H4 (cell line): ENCODE measurements at regions not wholly inside any gene's neighbourhood (a gene's known extent, or its start where the extent isn't known, plus 50 kb on each side); places are given as distances from the start of the nearest gene placed in this dataset.
A peak's percentile ranks its signal among the peaks of the same experiment; 100 is the strongest.
"Not testable (repeated sequence)": the region's sequence is repeated elsewhere in the genome, so short reads cannot be mapped to it uniquely, and the experiment has no call there.

ENCODE experiments used
- DNase-seq: peaks from one replicate; pipeline ENCODE4 v3.0.0-alpha.2; 2015; ENCODE audit warnings: low spot score

DNA sequence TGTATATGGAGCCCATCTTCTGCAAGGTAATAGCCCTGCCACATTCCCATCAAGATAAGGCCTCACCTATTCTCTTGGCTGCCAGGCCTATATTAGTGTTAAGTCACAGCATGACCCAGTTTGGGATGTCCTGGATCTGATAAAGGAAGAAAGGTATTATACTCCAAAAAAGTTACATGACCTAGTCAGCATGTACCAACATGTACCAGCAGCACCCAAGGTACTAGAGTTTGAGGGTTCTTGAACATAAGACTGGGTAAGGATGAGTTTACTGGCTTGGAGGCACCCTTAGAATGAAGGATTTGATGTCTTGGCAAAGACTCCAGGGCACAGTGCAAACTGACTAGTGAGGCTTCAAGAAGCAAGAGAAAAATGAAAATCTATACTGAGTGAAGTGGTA, 232.5 kb downstream of the SQOR start:
- no peak for DNase-seq

DNA sequence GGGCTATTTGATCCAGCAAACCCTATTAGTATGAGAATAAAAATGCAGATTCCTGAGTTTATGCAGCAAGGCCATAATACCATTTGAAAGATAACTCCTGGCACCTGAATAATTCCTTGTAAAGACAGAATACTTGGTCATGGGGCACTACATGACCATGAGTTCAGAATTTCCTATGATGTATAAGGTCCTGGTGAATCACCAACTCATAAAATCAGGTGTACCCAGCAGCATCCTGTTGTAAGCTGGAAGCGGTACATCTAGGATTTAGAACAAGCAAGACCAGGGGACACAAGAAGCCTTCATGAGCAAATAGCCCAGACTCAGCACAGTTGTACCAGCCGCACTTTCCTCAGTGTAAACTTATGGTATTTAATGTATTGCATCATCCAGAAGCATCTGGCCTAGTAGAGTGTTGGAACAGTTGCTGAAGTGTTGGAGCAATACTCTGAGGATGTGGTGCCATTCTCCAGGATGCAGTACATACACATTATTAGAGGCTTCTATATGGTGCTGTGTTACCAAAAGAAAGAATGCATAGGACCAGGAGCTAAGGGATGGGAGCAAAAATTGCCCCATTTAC, 233.4 kb downstream of the SQOR start:
- no peak for DNase-seq

DNA sequence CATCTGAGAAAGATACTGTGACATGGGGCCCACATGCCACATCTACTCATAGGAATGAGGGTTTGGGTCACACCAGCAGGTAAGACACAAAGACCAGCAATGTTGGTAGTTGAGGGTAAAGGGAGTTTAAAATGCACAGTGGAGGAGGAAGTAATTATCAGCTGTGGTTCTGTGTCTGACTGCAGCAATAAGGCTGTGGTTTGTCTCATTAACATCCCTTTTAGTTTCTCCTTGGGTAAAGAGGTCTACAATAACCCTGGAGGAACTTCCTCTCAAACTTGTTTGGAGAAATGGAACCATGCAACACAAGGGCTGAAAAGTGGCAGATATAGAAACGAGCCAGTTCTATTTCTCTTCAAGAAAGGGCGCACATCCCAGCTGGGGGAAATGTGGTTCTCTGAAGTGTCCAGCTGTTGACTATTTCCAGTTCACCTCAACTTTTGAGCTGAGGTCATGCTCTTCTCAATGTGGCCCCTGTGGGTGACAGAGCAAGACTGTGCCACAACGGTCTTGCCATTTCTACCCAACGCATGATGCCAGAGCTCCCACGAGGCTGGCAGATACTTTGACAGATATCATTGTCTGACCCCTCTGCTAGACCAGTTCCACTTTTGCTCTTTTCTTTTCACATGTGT, 234.3 kb downstream of the SQOR start:
- no peak for DNase-seq

DNA sequence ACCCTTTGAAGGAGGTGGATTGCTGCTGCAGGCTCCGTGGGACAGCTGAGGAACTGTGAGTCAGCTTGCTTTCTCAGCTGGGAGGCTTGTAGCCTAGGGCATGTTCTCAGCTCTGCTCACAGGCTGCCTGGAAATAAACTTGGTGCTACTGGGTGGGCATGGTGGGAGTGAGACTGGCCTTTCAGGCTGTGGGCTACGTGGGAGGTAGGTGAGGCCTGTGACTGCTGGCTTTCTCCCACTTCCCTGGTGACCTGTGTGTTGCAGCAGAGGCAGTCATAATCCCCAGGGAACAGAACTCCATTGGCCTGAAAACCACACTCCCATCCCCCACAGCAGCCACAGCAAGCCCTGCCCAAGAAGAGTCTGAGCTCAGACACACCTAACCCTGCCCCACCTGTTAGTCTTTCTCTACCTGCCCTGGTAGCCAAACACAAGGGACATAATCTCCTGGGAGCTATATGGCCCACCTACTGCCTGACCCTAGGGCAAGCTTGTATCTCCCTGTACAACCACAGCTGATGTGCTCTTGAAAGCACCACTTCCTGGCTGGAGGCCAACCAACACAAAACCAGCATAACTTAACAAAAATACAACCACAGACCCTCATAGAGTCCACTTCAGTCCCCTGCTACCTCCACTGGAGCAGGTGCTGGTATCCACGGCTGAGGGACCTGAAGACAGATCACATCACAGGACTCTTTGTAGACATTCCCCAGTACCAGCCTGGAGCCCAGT, 236.5 kb downstream of the SQOR start:
- peak; percentile 31 for DNase-seq

GRCh38 chr15:45873781-45874180, 239.0 kb downstream of the SQOR start:
- no peak for DNase-seq

- DNase-seq, result not testable (repeated sequence)
Observed at GRCh38 chr15:45874566-45874965, 239.7 kb downstream of the SQOR start.

DNA sequence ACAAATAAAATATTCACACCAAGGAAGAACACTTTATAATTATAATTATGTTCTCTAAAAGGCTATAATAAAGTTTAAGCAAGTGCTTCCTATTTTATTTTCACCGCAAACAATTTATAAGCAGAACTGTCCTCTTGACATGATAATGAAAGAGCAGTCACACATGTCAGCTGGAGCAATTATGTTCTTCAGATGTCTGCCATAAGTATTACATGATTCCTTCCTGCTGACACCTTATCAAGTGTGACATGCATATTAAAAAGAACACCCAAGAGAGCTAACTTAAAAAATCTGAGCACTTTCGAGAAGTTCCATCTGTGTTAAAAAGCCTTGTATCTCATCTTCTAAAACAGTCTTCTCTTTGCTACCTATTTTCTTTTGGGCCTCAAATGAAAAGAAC, 249.5 kb downstream of the SQOR start:
- no peak for DNase-seq

DNA sequence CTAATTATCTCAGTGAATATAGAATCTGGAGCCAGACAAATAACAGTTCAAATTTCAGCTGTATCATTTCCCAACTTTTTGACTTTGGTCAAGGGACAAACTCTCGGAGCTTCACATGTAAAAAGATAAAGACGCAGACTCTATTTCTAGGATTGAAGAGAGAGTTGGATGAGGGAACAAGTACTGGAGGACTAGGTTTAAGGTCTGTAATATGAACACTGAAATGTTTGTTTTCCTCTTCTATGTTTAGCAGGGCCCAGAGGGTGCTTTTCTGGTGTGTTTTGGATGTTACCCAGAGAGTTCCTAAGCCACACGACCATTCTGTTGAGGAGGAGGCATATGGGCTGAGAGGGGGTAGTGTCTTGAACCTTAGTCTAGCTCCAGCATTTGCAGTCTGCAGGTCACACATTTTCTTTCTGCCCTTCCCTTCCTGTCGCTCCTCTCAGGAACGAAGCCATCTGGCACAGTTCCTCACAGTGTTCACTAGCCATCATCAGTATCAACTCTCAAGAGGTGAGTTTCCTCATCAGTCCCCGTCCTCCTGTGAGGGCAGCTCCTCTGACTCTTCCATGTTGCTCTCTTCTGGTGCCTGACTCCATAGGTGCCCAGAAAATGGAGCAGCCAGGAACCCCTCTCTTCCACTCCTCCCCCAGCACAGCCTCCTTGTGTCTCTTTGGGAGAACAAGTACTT, 250.1 kb downstream of the SQOR start:
- DNase-seq, result no peak

DNA sequence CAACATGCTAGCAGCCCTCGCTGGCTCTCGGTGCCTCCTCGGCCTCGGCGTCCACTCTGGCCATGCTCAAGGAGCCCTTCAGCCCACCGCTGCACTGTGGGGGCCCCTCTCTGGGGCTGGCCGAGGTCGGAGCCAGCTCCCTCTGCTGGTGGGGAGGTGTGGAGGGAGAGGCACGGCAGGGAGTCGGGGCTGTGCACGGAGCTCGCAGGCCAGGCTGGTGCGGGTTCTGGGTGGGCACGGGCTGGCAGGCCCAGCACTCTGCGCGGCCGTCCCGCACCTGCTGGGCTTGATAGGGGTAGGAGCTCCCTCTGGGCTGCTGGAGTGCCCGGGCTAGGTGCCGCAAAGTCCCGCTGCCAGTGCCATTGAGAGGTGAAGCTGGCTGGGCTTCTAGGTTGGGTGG, 251.0 kb downstream of the SQOR start:
- no peak for DNase-seq

DNA sequence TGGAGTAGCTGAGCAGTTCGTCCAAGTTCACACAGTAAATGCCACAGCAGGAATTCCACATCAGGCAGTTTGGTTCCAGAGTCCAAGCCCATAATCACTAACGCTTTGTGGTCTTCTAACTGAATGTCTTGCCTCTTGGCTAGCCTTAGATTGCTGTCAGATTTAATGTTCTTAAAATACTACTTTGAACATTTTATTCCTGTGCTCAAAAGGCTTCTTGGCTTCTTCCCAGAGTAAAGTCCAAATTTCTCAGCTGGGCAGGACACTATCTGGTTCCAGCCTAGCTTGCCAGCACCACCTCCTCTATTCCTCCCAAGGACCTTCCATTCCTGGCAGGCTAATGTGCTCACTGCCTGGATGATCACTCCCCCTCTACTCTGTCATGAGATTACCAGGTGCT, 256.9 kb downstream of the SQOR start:
- no peak for DNase-seq

DNA sequence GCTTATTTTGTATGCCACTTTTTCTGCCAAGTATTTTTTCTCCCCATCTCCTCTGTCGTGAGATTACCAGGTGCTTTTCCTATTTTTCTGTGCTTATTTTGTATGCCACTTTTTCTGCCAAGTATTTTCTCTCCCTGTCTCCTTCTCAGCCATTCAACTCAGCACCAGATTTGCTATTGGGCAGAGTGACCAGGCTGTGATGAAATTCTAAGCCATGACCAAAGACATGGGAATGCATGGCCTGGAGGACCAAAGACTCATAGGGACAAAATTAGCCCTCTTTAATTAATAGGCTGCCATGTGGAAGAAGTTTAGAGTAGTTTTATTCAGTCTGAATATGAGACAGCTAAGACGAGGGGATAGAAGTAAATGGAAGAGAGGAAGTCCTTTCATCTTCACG, 257.4 kb downstream of the SQOR start:
- no peak for DNase-seq

DNA sequence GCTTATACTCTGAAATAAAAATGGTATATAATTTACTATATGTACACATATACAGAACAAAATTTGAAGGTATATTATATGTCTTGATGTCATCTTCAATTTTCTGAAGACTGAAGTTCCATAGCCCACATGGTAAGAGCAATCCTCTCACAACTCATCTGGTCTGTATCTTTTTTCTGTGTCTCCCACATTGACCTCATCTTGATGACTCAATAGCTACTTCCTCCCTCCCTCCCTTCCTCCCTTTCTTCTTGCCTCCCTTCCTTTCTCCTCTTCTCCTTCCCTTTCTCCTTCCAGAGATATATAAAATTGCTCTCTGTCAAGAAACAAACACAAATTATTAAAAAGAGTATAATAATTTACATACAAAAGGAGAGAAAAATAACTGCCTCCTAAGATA, 268.5 kb downstream of the SQOR start:
- no peak for DNase-seq

DNA sequence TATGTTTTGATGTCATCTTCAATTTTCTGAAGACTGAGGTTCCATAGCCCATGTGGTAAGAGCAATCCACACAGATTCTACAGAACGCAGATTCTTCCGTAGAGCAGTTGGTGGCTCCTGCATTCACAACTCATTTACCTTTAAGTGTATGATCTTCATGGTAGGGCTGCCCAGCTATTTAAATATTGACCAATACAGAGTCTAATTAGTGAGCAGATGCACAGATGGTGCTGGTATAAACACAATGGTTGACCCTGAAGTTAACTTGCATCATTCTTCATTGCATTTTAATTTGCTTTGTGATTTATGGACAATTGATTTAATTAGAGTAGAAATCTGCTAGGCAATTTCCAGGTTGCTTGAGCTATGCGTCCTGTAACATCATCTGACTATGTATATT, 269.2 kb downstream of the SQOR start:
- DNase-seq, result no peak

- no peak for DNase-seq
Observed at GRCh38 chr15:45906230-45906629, 271.4 kb downstream of the SQOR start.

- peak; percentile 18 for DNase-seq
Observed at GRCh38 chr15:45910671-45911070, 275.8 kb downstream of the SQOR start.

GRCh38 chr15:45913451-45913850, 278.6 kb downstream of the SQOR start:
- DNase-seq, result no peak

DNA sequence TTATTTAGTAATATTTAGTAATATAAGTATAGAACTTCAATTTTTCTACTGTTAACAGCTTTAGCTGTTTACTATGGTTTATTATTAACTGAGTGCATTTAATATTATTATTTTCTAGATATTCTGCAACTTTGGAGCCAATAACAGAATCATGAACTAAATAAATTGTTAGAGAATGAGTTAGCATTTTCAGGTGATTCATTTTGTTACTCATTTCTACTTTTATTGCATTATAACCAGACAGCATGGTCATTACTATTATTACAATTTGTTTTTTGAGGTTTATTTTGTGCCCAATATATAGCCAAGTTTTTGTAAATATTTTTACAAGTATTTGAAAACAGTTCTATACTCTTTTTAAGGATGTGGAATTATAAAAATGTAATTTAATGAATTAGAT, 279.6 kb downstream of the SQOR start:
- DNase-seq, result no peak

GRCh38 chr15:45918839-45919238, 284.0 kb downstream of the SQOR start:
- no peak for DNase-seq

- peak; percentile 91 for DNase-seq
Observed at GRCh38 chr15:45919806-45920205, 285.0 kb downstream of the SQOR start.

- DNase-seq, result no peak
Observed at GRCh38 chr15:45921376-45921775, 286.5 kb downstream of the SQOR start.

DNA sequence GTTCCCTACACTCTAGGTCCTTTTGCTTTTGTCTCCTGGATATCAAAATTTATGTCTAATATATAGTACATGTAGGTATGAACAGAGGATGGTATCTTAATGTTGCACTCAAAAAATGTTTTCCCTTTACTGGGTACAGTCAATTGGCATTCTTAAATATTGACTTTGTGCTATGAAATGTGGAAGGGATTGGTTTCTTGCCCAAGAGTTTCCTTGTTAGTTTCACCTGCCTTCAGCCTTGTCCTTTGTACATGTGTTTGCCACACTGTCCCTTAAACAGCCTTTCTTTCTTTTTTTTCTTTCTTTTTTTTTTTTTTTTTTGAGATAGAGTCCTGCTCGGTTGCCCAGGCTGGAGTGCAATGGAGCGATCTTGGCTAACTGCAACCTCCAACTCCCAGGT, 287.1 kb downstream of the SQOR start:
- no peak for DNase-seq

- DNase-seq, result no peak
Observed at GRCh38 chr15:45941367-45941766, 306.5 kb downstream of the SQOR start.

DNA sequence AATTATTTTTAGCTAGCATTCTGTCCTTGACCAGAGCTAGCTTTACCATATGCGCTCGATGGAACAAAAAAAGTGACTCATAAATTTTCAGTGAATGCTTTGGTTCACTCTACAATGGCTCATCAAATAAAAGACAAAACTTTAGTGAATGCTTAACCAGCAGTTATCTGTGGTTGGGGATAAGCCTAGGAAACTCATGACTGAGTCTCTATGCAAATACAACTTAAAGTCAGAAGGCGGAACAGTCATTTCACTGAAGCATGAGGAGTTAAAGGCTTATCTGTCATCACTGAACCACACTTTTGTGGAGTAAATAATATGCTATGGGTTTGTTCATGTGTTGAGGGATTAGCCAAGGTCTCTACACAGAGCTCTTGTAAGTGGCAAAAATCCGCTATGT, 308.4 kb downstream of the SQOR start:
- no peak for DNase-seq
